Prostate gland (tissue), 2 donors: ENCODE measurements at regions not wholly inside any gene's neighbourhood (a gene's known extent, or its start where the extent isn't known, plus 50 kb on each side); places are given as distances from the start of the nearest gene placed in this dataset.

Experiments used
- DNase-seq: peaks from one replicate; pipeline ENCODE4 v3.0.0-alpha.2; 2019; ENCODE audit warnings: low spot score
- H3K27ac ChIP-seq, 2 donors: fragments of 200-600 bp; sonication (generic); 2 replicates each; pipeline ENCODE4 v1.5.1; 2017 to 2019
- H3K27me3 ChIP-seq: fragments of 200-600 bp; sonication (generic); replicated peaks from 2 replicates; pipeline ENCODE4 v1.5.1; 2019; ENCODE audit not compliant: insufficient read depth
- H3K36me3 ChIP-seq, 2 donors: fragments of 200-600 bp; sonication (generic); 1 replicate in 1 of 2; 2 replicates in 1 of 2; pipeline versions ENCODE4 v1.5.1 to v1.8.1; 2017 to 2019
- H3K4me1 ChIP-seq: fragments of 200-600 bp; sonication (generic); replicated peaks from 2 replicates; pipeline ENCODE4 v1.5.1; 2019
- H3K4me3 ChIP-seq, 2 donors: fragments of 200-600 bp; sonication (generic); 2 replicates each; pipeline ENCODE4 v1.5.1; 2017 to 2019
- H3K9me3 ChIP-seq: fragments of 200-600 bp; sonication (generic); 2 replicates; pipeline ENCODE4 v1.5.1; 2017
- POLR2A ChIP-seq: fragments of 450-650 bp; IDR thresholded peaks from one replicate; pipeline ENCODE4 v1.6.1; 2016; ENCODE audit warnings: antibody characterized with exemption, mild to moderate bottlenecking
- POLR2AphosphoS5 ChIP-seq: sonication (generic); formaldehyde crosslinking; IDR thresholded peaks from one replicate; pipeline ENCODE4 v1.6.1; 2017; ENCODE audit warnings: antibody characterized with exemption
- WGBS: methylation state at CpG from one replicate; pipeline ENCODE4 v1.1.5; 2018; 5-methylcytosine and 5-hydroxymethylcytosine counted together
- intact Hi-C: fragments of 100-400 bp; cut with DNase I; formaldehyde crosslinking; loops from one replicate; pipeline ENCODE4 v1.14.2; 2022
- TF ChIP-seq, protein P1 (sequence below), 4 experiments: fragments of 200-600 bp in 2 of 4; fragments of 450-650 bp in 2 of 4; sonication (generic) in 2 of 4; IDR thresholded peaks; 1 replicate in 3 of 4; 2 replicates in 1 of 4; pipeline ENCODE4 v1.5.1; 2016 to 2019; ENCODE audit warnings: antibody characterized with exemption in 4 of 4, mild to moderate bottlenecking in 2 of 4, moderate library complexity in 2 of 4

DNA sequence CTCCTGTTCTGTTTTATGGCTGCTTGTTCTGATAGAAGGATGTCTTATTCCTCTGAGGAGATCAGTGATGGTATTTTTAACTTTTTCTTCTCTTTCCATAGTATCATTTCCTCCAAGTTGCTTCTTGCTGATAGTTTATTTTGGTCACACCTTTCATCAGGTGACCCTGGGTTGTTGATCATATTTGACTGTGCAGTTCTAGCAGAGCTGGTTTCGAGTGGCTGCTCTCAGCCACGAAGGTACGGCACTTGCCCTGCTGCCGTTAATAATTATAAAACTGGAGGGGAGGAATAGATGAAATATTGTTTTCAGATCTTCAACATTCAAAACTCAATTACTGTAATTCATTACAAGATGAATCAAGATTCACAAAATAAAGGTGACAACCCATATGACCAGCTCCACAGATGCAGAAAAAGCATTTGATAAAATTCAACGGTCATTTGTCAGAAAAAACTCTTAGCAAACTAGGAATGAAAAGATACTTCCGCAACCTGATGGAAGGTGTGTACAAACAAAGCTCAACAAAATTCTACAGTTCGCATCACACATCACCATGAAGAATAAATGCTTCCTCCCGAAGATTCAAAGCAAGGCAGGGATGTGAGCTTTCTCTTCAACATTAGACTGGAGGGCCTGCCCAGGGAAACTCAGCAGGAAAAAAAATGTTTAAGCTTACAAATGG lies 59.2 kb upstream of the RTL6 start:
- DNase-seq, result no peak
- 87% methylated on average over 8 of the region's 8 CpGs for WGBS
- no peaks in the 10 kb centered on the region for H3K9me3 ChIP-seq
- no peaks in the 10 kb centered on the region for H3K36me3 ChIP-seq
- intact Hi-C loops, result no loop called here
- H3K4me1 ChIP-seq, result no peaks in the 10 kb centered on the region
- H3K27ac ChIP-seq, result no peak overlapping the region
- TF ChIP-seq POLR2AphosphoS5 (no peak), POLR2A (no peak)
- TF ChIP-seq, protein P1, sequence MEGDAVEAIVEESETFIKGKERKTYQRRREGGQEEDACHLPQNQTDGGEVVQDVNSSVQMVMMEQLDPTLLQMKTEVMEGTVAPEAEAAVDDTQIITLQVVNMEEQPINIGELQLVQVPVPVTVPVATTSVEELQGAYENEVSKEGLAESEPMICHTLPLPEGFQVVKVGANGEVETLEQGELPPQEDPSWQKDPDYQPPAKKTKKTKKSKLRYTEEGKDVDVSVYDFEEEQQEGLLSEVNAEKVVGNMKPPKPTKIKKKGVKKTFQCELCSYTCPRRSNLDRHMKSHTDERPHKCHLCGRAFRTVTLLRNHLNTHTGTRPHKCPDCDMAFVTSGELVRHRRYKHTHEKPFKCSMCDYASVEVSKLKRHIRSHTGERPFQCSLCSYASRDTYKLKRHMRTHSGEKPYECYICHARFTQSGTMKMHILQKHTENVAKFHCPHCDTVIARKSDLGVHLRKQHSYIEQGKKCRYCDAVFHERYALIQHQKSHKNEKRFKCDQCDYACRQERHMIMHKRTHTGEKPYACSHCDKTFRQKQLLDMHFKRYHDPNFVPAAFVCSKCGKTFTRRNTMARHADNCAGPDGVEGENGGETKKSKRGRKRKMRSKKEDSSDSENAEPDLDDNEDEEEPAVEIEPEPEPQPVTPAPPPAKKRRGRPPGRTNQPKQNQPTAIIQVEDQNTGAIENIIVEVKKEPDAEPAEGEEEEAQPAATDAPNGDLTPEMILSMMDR (IDR thresholded peaks at IDR 0.05), result no peak
- H3K4me3 ChIP-seq, result no peak overlapping the region
- H3K27me3 ChIP-seq, result no peaks in the 10 kb centered on the region

DNA sequence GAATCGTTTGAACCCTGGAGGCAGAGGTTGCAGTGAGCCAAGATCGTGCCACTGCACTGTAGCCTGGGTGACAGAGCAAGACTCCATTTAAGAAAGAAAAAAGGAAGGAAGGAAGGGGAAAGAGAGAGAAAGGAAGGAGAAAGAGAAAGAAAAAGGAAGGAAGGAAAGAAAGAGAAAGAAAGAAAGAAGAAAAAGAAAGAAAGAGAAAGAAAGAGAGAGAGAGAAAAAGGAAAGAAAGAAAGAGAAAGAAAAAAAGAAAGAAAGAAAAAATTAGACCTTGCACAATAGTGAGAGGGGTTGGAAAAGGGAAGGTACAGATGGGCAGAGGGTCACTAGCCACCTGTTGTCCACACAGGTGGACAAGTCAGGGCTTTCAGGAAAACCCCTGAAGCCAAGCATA lies 57.6 kb upstream of the RTL6 start:
- H3K27me3 ChIP-seq, result no peaks in the 10 kb centered on the region
- 87% methylated on average over 2 of the region's 2 CpGs for WGBS
- intact Hi-C loops, result no loop called here
- H3K9me3 ChIP-seq, result no peaks in the 10 kb centered on the region
- H3K27ac ChIP-seq, result no peak overlapping the region
- H3K36me3 ChIP-seq, result no peaks in the 10 kb centered on the region
- DNase-seq, result no peak
- TF ChIP-seq POLR2A (no peak), POLR2AphosphoS5 (no peak)
- TF ChIP-seq, protein P1 (IDR thresholded peaks at IDR 0.05), result no peak
- peaks cover 3% of the 10 kb centered on the region for H3K4me1 ChIP-seq
- H3K4me3 ChIP-seq, result no peak overlapping the region

DNA sequence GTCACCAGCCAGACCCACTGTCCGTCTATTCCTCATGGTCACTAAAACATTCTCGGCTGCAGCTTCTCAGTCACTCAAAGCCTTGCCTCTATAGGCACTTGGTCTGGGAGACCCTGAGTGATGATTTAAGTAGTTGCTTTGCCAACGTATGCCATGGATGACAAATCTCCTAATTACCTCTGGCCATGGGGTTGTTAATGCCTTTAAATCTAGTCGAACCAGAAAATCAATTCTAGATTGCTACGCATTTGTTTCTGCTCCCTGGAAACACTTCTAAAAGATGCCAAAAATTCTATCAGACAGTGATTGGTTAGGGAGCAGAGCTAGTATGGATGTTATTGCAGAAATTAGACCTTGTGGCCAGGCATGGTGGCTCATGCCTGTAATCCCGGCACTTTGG lies 57.0 kb upstream of the RTL6 start:
- no peak for DNase-seq
- H3K4me1 ChIP-seq, result peaks cover 3% of the 10 kb centered on the region
- no peak for TF ChIP-seq POLR2A
- TF ChIP-seq POLR2AphosphoS5, result no peak
- TF ChIP-seq, protein P1 (IDR thresholded peaks at IDR 0.05), result no peak
- no peaks in the 10 kb centered on the region for H3K27me3 ChIP-seq
- no peak overlapping the region for H3K4me3 ChIP-seq
- 57% methylated on average over 6 of the region's 6 CpGs for WGBS
- no peaks in the 10 kb centered on the region for H3K9me3 ChIP-seq
- intact Hi-C loops, result no loop called here
- H3K36me3 ChIP-seq, result no peaks in the 10 kb centered on the region
- H3K27ac ChIP-seq, result no peak overlapping the region

DNA sequence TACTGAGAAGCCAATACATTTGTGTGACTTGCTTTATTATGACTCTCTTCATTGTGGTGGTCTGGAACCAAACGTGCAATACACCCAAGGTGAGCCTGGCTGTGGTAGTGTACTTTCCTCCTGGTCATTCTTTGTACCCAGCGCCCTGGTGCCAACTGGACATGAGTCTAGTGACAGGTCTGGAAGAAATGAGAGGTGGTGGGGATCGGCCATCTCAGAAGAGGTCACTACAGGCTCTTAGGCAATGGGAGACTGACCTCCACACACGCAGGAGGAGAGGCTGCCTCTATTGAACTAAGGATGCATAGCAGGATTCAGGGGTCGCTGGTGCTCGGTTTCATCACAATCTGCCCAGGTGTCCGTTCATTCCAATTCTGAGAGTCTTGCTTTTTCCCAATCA lies 56.4 kb upstream of the RTL6 start:
- Histone ChIP-seq H3K27ac (no peak overlapping the region), H3K4me3 (no peak overlapping the region), H3K27me3 (no peaks in the 10 kb centered on the region), H3K36me3 (no peaks in the 10 kb centered on the region), H3K4me1 (peaks cover 3% of the 10 kb centered on the region), H3K9me3 (no peaks in the 10 kb centered on the region)
- intact Hi-C loops, result no loop called here
- 81% methylated on average over 7 of the region's 7 CpGs for WGBS
- TF ChIP-seq, protein P1 (IDR thresholded peaks at IDR 0.05), result no peak
- TF ChIP-seq POLR2A, result no peak
- TF ChIP-seq POLR2AphosphoS5, result no peak
- DNase-seq, result no peak
